ENCODE measurements at regions not wholly inside any gene's neighbourhood (a gene's known extent, or its start where the extent isn't known, plus 50 kb on each side); places are given as distances from the start of the nearest gene placed in this dataset.

DNA sequence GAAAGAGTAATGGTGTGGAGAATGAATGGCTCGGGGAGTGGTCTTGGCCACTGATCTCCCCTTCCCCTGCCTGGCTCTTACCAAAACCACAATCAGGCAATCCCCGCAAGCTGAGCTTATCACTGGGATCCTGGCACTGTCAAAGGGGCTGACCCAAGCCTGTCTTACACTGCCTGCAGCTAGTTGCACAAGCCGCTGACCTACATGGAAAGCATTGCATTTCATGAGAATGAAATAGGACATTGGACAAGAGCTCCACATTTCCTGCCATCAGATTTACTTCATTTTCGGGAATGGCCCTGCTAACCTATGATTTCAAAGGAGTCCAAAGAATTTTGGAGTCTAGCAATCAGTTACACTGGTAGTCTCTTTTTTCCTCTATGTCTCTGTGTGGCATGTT is 146.4 kb downstream of the PCTP start (continued):
- no peak for TF ChIP-seq CHD1 (IDR thresholded peaks at IDR 0.05; ENCODE audit: low read depth, low read length)
- no peak for TF ChIP-seq YY1 (IDR thresholded peaks at IDR 0.05; ENCODE audit: low read depth, low read length)
- TF ChIP-seq RELA (IDR thresholded peaks at IDR 0.05; ENCODE audit: borderline replicate concordance, partially characterized antibody): no peak
- no peak for TF ChIP-seq ASH2L (IDR thresholded peaks at IDR 0.05; ENCODE audit: borderline replicate concordance, low read depth)

GRCh38 chr17:55898195-55898594 is 147.3 kb downstream of the PCTP start:
- TF ChIP-seq SUZ12 (IDR thresholded peaks at IDR 0.05; ENCODE audit: unreplicated experiment) (no peak), ZBED1 (IDR thresholded peaks at IDR 0.05; ENCODE audit: borderline replicate concordance) (no peak), SP1 (IDR thresholded peaks at IDR 0.05; ENCODE audit: low read depth, low read length) (no peak), NBN (IDR thresholded peaks at IDR 0.05) (no peak), HDAC6 (IDR thresholded peaks at IDR 0.05; ENCODE audit: unreplicated experiment) (no peak), RAD51 (IDR thresholded peaks at IDR 0.05) (no peak), MTA2 (IDR thresholded peaks at IDR 0.05; ENCODE audit: low read depth) (no peak), PBX3 (IDR thresholded peaks at IDR 0.05; ENCODE audit: insufficient replicate concordance, low read depth, low read length) (no peak), NR2C1 (IDR thresholded peaks at IDR 0.05) (no peak), SREBF1 (IDR thresholded peaks at IDR 0.05; ENCODE audit: low read length) (no peak), POLR2AphosphoS5 (IDR thresholded peaks at IDR 0.05; ENCODE audit: low read length) (no peak), TARDBP (IDR thresholded peaks at IDR 0.05; ENCODE audit: borderline replicate concordance) (no peak), YBX1 (IDR thresholded peaks at IDR 0.05) (no peak), NFIC (IDR thresholded peaks at IDR 0.05; ENCODE audit: low read depth, low read length) (no peak), LARP7 (IDR thresholded peaks at IDR 0.05) (no peak), HDAC2 (IDR thresholded peaks at IDR 0.05) (no peak), MYC (IDR thresholded peaks at IDR 0.05; ENCODE audit: insufficient read depth, insufficient read length, insufficient replicate concordance, low read length, severe bottlenecking) (no peak)
- TF ChIP-seq, protein P1, sequence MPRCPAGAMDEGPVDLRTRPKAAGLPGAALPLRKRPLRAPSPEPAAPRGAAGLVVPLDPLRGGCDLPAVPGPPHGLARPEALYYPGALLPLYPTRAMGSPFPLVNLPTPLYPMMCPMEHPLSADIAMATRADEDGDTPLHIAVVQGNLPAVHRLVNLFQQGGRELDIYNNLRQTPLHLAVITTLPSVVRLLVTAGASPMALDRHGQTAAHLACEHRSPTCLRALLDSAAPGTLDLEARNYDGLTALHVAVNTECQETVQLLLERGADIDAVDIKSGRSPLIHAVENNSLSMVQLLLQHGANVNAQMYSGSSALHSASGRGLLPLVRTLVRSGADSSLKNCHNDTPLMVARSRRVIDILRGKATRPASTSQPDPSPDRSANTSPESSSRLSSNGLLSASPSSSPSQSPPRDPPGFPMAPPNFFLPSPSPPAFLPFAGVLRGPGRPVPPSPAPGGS (IDR thresholded peaks at IDR 0.05; ENCODE audit: borderline replicate concordance, insufficient read depth, low read depth, low read length, poor library complexity, severe bottlenecking): no peak
- TF ChIP-seq, protein P2, sequence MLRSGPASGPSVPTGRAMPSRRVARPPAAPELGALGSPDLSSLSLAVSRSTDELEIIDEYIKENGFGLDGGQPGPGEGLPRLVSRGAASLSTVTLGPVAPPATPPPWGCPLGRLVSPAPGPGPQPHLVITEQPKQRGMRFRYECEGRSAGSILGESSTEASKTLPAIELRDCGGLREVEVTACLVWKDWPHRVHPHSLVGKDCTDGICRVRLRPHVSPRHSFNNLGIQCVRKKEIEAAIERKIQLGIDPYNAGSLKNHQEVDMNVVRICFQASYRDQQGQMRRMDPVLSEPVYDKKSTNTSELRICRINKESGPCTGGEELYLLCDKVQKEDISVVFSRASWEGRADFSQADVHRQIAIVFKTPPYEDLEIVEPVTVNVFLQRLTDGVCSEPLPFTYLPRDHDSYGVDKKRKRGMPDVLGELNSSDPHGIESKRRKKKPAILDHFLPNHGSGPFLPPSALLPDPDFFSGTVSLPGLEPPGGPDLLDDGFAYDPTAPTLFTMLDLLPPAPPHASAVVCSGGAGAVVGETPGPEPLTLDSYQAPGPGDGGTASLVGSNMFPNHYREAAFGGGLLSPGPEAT (IDR thresholded peaks at IDR 0.05; ENCODE audit: low read depth): no peak
- Histone ChIP-seq H3K4me1 (ENCODE audit: control insufficient read depth, insufficient read depth, low read length) (no peaks in the 10 kb centered on the region), H3K27me3 (replicated peaks in 1 of 2; ENCODE audit: control insufficient read depth in 2 of 2, insufficient read depth in 2 of 2, low read length in 1 of 2) (no peaks in the 10 kb centered on the region), H3K4me2 (ENCODE audit: control insufficient read depth, insufficient read depth) (no peak overlapping the region), H3K79me2 (ENCODE audit: control insufficient read depth, insufficient read depth, low read length) (no peaks in the 10 kb centered on the region), H3K27ac (ENCODE audit: control insufficient read depth, insufficient read depth) (no peak overlapping the region), H3K9me3 (replicated peaks; ENCODE audit: control insufficient read depth, insufficient read depth, low read length) (no peaks in the 10 kb centered on the region), H4K20me1 (ENCODE audit: control insufficient read depth, insufficient read depth) (no peaks in the 10 kb centered on the region), H3K4me3 (no peak overlapping the region), H3K36me3 (ENCODE audit: control insufficient read depth in 2 of 2, insufficient read depth in 2 of 2, low read length in 1 of 2) (no peaks in the 10 kb centered on the region), H2AFZ (ENCODE audit: control insufficient read depth, low read depth, low read length) (no peak overlapping the region), H3K9ac (ENCODE audit: control insufficient read depth, insufficient read depth, low read length) (no peak overlapping the region)
- 8% methylated on average over 1 of the region's 1 CpG for WGBS (ENCODE audit: insufficient coverage, insufficient replicate concordance, low lambda C conversion rate, missing lambda C conversion rate)
- ChIA-PET CTCF (no interaction called here), RAD21 (ENCODE audit: unreplicated experiment) (no interaction called here), POLR2A (no interaction called here), SMC1A (ENCODE audit: uncharacterized antibody, unreplicated experiment) (no interaction called here)
- DNase-seq (ENCODE audit: low read depth, low spot score) (no peak), ATAC-seq (no peak), FAIRE-seq (no peak)
- no TSS peak for BruUV-seq (replicated peaks)
- in situ Hi-C loops (cut with MboI) (no loop called here), intact Hi-C loops (cut with micrococcal nuclease; ENCODE audit: unreplicated experiment) (no loop called here)
